NCI-H446 (cell line): ENCODE measurements at regions not wholly inside any gene's neighbourhood (a gene's known extent, or its start where the extent isn't known, plus 50 kb on each side); places are given as distances from the start of the nearest gene placed in this dataset.
A peak's percentile ranks its signal among the peaks of the same experiment; 100 is the strongest.
"Not testable (repeated sequence)": the region's sequence is repeated elsewhere in the genome, so short reads cannot be mapped to it uniquely, and the experiment has no call there.

ENCODE experiments used
- DNase-seq, 2 experiments: peaks; one replicate each; lab custom pipeline; 2025; lab: John Stamatoyannopoulos, UW

DNA sequence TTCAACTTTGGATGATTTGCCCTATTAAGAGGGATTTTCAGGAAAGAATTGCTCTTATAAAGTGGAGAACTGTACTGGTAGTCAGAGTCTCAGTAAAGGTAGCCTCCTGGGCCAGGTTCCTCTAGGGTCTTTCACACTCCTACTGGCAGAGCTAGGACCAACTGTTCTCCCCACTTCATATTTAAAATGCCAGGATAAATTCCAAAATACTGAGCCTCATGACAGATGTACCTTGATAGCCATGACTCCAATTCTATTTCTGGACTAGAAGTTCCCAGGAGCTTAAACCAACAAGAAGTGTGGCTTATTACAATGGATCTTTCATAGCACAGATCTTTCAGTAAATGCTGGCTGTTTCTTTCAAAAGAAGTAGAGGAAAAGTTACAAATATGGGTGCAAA, 126.5 kb downstream of the C12orf75 start:
- DNase-seq: no peak

DNA sequence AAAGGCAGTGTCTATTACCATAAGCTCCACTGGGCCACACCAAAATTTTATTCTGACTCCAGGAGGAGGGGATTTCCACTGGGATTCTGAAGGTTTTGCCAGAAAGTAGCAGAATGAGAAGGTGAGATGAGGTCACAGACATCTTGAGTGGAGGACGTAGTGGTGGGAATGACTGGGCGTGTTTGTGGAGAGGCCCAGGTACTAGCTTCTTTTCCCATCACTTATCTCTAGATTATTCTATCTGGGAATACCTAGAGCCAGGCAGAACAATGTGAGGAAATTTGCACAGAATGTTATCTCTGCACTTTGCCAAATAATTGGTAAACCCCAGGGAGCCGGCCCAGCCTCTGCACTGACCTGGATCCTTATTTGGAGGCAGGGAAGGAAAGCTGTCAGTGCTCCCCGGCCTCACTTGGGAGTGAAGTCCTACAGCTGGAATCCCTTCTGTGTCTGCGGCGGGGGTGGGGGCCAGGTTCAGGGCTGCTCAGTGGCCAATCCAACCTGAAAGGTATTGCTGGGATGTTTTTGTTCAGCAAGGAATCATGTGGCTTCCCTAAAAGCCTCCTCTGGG, 129.4 kb downstream of the C12orf75 start:
- DNase-seq: no peak

DNA sequence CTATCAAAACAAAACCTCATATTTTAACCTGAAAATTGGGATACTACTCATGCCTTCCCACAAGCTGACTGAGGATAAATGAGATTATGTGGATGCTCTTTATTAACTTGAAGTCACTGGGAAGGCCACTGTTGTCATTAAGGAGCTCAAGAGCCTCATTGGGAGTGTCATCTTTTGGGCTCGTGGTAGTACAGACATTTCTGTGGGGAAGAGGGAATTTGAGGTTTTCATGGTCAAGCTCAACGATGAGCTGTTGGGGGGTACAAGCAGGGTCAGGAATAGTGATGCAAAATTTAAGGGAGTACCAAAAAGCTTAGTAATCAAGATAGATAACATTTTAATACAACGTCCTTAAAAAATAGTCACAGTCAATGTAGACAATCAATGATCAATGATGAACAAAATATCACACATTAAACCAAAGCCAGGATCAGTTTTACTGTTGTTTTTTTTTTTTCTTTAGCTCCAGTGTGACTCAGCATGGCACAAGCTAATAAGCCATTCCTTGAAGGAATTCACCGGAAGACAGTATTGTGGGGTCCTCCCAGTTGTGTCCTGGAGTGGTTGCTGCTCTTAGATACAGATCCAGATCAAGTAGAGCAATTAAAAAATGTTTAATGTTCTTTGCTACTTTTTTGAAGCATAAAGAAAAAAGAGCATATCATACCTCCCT, 130.9 kb downstream of the C12orf75 start:
- DNase-seq: no peak

DNA sequence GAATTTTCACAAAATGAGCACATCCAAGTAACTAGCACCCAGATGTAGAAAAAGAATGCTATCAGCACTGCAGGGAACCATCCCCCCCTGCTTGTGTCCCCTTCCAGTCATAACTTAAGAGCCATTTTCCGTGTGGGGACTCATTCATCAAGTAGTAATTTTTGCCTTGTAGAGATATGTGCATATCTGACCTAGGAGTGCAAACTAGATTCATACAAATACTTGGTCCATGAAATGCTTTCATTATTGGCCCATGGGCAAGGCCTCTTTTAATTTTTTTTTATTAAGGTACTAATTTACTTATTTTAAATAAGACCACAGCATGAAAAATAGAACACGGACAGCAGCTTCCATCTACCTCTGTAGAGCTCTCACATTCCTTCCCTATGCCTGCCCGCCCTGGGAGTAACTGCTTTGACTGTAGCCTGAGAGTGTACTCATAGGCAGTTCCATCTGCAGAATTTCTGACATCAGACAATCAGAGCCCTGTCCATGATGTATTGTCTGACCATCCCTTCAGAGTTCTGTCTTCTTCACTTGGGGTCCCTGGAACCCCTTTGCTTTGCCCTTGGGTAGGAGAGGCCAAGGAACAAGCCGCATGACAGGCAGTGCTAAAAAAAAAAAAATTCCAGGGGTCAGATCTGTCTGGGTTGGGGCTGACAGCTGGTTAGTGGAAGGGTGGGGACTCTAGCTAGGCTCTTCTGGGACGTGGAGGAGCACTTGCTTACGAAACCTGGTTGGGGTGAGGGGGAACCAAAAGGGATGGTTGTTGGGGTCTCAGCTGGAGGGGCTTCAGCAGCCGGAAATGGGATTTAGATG, 131.7 kb downstream of the C12orf75 start:
- DNase-seq: no peak

DNA sequence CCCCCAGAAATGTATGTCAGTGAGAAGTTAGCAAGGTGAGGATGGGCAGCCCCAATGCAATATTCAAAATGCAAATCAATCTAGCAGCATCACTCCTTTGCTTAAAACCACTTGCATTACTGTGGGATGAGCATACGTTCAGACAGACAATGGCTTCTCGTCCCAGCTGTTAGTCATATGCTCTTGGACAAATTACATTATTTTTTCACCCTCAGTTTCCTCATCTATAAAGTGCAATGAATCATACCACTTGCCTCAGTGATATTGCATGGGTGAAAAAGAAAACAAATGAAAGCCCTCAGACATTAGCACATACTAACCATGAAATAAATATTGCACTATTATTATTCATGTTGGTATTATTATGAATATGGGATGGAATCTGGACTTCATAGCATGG, 132.3 kb downstream of the C12orf75 start:
- DNase-seq: no peak

DNA sequence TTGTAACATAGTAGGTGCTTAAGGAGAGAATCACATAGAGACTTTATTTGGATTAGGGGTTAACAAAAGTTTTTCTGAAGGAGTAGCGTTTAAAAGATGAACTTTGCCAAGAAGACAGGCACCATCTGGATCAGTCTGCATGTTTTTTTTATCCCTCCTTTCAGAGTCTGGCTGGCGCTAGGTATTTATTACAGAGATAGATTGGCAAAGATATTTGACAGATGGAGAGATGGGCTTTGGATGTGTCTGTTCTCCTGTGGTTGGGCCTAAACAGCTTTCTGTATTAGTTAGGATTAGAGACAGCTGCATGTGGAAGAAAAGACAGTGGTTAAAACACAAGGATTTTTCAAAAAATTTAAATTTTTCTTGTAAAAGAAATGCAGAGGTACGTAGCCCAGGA, 133.9 kb downstream of the C12orf75 start:
- peak; percentile 57 to 86 for DNase-seq

DNA sequence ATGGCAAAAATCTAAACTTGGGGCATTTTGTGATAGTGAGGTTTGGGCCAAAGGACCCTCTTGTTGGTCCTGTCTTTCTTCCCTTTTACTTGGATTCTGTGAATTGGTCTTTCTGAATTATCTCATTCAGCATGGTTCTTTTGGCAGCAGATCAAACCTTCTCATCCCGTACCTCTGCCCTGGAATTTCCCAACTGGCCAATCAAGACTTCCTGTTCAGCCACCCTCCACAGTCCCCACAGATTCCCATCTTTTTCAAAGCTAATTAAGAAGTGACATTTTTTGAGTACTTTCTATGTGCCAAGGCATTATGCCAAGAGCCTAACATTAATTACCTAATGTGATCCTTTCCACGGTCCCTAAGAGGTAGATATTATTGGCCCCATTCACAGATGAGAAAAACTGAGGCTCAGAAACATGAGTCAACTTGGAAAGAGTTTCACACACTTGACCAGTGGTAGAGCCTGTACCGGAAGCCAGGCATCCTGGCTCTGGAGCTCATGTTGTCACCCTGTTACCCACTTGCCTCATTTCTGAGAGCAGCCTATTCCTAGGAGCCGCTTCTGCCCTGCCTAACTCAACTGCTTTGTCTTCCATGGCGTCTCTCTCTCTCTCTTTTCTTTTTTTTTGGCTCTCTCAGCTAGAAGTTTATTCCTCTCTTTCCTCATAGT, 135.9 kb downstream of the C12orf75 start:
- peak in 1 of 2 experiments; percentile 16 for DNase-seq

DNA sequence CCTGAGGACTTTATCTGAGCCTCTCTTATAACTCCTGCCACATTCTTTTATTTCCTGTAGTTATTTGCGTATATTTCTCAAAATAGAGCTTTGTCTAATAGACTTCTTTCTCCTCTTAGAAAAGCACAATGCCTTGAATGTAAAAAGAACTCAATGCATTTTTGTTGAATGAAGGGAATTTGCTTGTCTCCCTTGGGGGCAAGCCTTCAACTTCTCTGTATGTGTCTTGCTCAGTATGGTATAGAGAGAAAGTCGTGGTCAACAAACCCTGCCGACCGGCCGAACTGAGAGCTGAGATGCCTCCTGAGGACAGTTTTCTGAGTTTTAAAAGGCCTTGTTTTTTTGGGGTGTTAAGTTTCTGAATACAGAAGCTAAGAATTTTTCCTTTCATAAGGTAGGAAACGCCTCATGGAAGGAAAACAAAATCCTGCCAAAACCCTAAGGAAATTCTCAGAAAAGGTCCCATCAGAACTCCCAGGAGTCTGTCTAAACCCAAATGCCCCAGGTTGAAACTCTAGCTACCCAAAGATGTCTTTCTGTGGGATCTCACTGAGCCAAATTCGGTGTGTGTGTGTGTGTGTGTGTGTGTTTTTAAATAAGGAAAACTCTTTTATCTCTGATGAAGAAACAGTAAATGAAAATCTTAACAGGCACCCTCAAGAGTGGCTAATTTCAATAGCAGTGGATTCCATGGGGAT, 136.6 kb downstream of the C12orf75 start:
- DNase-seq: no peak

DNA sequence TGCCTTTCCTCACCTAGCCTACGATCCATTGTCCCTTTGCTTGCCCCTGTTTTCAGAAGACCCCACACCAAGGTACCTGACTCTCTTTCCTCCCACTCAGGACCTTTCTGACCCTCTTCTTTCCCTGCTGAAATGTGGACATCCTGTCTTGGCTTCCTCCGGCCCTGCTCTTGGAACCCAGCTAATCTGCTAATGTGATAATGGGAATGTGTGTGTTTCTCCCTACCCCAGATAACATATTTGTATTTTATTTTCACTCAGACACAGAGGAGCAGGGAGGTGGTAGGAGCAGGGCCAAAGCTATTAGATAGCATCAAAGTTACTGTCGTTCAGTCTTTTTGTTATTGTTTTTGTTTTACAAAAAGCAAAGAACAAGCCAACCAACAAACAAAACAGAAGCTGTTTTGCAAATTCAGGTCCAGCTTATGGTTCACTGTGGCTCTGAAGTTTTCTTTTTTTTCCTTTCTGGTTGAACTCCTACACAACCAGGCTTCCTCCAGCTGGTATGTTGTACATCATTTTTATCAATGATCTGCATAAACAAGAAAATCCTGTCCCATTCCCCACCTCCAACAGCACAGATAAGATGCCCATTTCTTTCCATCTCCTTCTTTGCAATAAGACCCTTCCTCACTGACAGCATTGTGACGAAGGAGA, 137.3 kb downstream of the C12orf75 start:
- DNase-seq: no peak

DNA sequence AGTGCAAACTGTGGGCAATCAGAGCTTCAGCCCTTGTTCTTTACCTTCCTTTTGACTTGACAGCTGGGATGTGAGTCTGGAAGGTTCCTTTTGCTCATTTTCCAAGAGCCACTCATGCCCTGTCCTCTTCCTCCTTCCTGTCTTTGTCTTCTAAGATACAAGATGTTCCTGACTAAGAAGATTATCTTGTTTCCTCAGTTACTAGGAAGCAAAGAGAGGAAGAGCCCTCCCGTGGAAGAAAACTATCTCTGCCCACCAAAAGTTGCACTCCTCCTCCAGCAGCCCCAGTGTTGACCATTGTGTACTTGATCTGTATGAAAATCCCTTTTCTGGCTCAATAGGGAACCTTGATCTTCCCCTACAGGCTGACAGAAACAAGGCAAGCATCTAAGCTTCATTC, 138.0 kb downstream of the C12orf75 start:
- DNase-seq: no peak

DNA sequence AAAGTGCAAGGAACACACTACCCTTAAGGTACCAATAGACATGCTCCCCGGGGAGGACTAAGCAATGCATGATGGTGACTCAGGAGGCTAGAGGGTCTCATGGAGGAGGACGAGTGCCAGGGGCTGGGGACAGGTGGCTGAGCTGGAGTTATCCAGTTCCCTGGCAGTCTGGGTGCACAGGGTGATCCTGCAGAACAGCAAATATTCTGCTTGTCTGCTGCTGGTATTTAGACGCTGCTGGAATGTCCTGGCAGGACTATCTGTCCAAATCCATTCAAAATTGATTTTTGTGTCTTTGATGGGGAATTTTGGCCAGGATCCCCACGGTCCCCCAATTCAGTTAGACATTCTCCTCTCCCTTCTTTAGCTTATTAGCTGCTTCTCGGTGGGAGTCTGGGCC, 138.7 kb downstream of the C12orf75 start:
- no peak for DNase-seq

DNA sequence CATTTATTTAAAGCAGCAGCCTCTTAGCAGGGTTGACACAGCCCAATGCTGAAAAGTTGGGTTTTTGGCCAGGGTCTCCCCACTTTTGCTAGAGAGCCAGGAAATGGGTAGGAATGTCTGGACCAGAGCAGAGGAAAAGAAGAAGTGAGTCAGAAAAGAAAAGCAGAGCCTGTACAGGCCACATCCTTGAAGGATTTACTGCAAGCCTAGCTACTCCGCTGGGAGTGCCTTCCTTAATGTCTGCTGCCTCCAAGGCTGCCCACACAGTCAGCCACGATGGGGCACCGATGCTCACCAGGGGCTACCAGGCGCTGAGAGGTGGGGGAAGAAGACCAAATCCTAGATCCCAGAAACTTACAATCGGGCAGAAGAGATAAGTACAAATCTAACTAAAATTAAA, 139.2 kb downstream of the C12orf75 start:
- DNase-seq: no peak

DNA sequence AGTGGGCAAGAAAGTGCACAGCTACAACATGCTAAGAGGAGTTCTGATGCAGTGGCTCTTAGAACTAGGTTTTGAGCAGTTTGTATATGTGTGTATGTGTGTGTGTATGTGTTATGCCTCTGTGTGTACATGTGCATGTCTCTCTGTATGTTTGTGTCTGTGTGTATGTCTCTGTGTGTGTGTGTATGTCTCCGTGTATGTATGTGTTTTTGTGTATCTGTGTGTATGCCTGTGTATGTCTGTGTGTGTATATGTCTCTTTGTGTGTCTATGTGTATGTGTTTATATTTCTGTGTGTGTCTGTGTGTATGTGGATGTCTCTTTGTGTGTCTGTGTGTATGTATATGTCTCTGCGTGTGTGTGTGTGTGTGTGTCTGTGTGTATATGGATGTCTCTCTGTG, 139.6 kb downstream of the C12orf75 start:
- no peak for DNase-seq

DNA sequence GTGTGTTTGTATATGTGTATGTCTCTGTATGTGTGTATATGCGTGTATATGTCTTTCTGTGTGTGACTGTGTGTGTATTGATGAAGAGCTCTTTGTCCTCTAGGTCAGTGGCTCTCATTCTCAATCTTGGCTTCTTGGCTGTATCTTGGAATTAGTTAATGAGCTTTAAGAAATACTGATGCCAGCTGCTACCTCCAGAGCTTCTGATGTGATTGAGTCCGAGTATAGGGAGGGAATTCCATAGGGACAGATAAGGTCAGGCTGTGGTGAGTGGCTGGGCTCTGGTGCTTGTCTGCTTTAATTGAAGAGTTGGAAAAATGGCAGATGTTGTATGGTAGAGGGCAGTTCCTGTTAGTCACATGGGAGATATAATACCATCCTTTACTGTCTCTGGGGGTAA, 140.1 kb downstream of the C12orf75 start:
- no peak for DNase-seq

DNA sequence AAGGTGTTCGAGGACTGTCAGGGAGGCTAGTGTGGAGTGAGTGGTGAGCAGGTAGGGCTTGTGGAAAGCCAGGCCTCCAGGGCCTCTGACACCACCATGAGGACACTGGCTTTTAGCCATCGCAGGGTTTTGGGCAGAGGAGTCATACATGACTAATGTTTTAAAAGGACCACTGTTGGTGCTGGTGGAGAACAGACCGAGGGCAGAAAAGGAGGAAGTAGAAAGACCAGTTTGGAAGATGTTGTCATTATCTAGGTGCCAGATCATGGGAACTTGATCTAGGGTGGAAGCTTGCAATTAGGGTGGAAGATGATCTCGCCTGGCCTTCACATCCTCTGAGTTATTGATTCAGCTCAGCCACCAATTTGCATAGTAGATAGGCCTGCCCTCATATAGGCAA, 144.2 kb downstream of the C12orf75 start:
- no peak for DNase-seq

DNA sequence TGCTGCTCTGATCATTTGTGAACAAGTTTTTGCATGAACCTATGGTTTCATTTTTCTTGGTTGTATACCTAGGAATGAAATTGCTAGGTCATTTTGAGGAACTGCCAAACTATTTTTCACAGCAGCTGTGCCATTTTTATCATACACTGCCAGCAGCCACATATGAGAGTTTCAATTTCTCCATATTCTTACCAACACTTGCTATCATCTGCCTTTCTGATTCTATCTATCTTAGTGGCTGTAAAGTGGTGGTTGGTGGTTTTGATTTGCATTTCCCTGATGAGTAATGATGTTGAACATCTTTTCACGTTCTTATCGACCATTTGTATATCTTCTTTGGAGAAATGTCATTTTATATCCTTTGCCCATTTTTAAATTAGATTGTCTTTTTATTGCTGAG, 146.1 kb downstream of the C12orf75 start:
- DNase-seq: no peak

DNA sequence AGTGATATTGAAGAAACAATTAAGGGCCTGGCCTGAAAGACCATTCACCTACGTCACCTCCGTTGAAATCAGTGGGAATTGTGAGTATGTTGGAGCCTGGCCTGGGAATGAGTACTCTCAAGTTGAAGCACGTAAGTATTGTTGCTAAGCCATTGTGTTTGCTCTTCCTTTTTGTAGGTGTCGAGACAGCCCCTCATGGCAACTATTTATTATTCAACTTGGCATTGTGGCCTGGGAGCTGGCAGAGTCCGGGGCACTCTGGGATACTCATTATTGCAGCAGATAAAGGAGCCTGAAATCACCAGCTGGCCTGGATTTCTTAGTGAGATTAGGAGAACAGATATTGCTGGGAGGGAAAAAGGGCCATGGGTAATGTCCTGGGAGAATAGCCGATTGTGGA, 147.4 kb downstream of the C12orf75 start:
- DNase-seq: peak in 1 of 2 experiments; percentile 14

DNA sequence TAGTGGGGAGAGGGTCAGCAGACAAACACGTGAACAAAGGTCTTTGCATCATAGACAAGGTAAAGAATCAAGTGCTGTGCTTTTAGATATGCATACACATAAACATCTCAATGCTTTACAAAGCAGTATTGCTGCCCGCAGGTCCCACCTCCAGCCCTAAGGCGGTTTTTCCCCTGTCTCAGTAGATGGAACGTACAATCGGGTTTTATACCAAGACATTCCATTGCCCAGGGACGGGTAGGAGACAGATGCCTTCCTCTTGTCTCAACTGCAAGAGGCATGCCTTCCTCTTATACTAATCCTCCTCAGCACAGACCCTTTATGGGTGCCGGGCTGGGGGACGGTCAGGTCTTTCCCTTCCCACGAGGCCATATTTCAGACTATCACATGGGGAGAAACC, 148.3 kb downstream of the C12orf75 start:
- not testable (repeated sequence) for DNase-seq

DNA sequence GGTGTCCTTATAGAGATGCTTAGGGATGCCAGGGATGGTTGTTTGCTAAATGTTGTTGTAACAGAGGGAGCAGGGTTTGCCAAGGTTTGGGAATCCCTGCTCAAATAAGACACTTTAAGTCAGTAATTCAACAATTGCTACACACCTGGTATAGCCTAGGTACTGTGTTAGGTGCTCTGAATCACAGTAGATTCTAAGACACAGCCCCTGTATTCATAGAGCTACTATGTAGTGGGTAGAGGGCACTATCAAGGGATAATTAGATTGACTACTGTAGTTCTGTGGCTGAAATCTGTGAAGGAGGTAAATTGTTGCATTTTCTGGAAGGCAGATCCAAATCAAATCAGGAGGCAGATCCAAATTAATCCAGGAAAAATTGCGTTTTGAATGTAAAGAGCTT, 149.2 kb downstream of the C12orf75 start:
- DNase-seq: no peak

DNA sequence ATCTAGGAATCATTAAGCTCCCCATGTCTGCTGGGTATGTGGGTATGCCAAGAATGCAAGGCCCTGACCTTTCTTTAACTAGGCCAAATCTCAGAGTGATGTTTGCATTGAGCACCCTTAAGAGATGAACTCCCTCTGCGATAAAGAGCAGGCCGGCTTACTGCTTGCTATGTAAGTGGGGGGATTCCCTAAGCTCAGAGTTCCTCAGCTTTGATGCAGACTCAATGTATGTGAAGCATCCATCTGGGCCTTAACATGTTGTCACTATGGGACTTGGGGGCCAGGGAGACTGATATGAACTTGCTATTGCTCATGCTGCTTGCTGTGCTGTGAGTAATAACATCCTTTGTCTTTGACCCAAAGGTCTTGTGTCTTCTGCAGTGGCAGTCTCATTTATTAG, 149.7 kb downstream of the C12orf75 start:
- DNase-seq: no peak
